Left ventricle myocardium inferior (tissue), 1 donor: ENCODE measurements at regions not wholly inside any gene's neighbourhood (a gene's known extent, or its start where the extent isn't known, plus 50 kb on each side); places are given as distances from the start of the nearest gene placed in this dataset.

Experiments
- DNase-seq: peaks from one replicate; pipeline ENCODE4 v3.0.0-alpha.2; 2020
- H3K27ac ChIP-seq: fragments of 200-600 bp; replicated peaks from 2 replicates; pipeline ENCODE4 v1.8.0; 2021
- H3K27me3 ChIP-seq: fragments of 200-600 bp; 2 replicates; pipeline ENCODE4 v1.8.0; 2021; ENCODE audit warnings: low read depth
- H3K36me3 ChIP-seq: fragments of 200-600 bp; 2 replicates; pipeline ENCODE4 v1.8.0; 2021
- H3K4me1 ChIP-seq: fragments of 200-600 bp; 2 replicates; pipeline ENCODE4 v1.8.0; 2021
- H3K4me3 ChIP-seq: fragments of 200-600 bp; 2 replicates; pipeline ENCODE4 v1.8.0; 2021; ENCODE audit warnings: mild to moderate bottlenecking, moderate library complexity
- H3K9me3 ChIP-seq: fragments of 200-600 bp; replicated peaks from 2 replicates; pipeline ENCODE4 v1.8.0; 2021
- intact Hi-C: fragments of 100-400 bp; cut with micrococcal nuclease; formaldehyde crosslinking; loops from one replicate; pipeline ENCODE4 v1.11.0; 2022
- TF ChIP-seq, protein P1 (sequence below): fragments of 200-600 bp; IDR thresholded peaks from 2 replicates; pipeline ENCODE4 v1.8.0; 2021; ENCODE audit warnings: antibody characterized with exemption, mild to moderate bottlenecking, borderline replicate concordance
- donor health status: DM: no; HTN: yes; CAD: no; lungs with severe emphysema.

- Histone ChIP-seq H3K4me1 (no peaks in the 10 kb centered on the region), H3K4me3 (no peak overlapping the region), H3K9me3 (peaks cover 13% of the 10 kb centered on the region), H3K36me3 (no peaks in the 10 kb centered on the region), H3K27ac (no peak overlapping the region), H3K27me3 (no peaks in the 10 kb centered on the region)
- intact Hi-C loops: no loop called here
- TF ChIP-seq, protein P1, sequence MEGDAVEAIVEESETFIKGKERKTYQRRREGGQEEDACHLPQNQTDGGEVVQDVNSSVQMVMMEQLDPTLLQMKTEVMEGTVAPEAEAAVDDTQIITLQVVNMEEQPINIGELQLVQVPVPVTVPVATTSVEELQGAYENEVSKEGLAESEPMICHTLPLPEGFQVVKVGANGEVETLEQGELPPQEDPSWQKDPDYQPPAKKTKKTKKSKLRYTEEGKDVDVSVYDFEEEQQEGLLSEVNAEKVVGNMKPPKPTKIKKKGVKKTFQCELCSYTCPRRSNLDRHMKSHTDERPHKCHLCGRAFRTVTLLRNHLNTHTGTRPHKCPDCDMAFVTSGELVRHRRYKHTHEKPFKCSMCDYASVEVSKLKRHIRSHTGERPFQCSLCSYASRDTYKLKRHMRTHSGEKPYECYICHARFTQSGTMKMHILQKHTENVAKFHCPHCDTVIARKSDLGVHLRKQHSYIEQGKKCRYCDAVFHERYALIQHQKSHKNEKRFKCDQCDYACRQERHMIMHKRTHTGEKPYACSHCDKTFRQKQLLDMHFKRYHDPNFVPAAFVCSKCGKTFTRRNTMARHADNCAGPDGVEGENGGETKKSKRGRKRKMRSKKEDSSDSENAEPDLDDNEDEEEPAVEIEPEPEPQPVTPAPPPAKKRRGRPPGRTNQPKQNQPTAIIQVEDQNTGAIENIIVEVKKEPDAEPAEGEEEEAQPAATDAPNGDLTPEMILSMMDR: no peak
- no peak for DNase-seq
These were observed 542.5 kb downstream of the TLE1 start for GRCh38 chr9:81146684-81147337.

DNA sequence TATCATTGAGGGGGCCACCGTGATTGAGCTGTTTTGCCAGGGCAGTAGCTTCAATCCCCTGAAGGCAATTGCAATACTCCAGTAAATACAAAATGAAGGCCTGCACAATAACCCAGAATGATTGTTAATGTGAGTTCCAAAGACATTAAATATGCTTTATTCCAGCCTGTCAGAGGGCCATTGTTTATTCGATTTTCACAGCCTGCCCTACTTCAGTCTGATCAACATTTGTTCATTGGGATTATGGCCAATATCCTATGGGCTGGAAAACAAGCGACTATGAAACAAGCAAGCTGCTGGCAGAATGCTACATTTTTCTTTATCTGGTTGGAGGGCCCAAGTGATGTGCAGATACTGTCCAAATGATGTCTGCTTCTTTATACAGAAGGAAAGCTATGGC, 543.1 kb downstream of the TLE1 start:
- Histone ChIP-seq H3K4me1 (no peaks in the 10 kb centered on the region), H3K4me3 (no peak overlapping the region), H3K36me3 (no peaks in the 10 kb centered on the region), H3K9me3 (peaks cover 13% of the 10 kb centered on the region), H3K27me3 (no peaks in the 10 kb centered on the region), H3K27ac (no peak overlapping the region)
- TF ChIP-seq, protein P1: no peak
- no peak for DNase-seq
- intact Hi-C loops: no loop called here

- TF ChIP-seq, protein P1: no peak
- intact Hi-C loops: no loop called here
- no peaks in the 10 kb centered on the region for H3K27me3 ChIP-seq
These were observed 543.9 kb downstream of the TLE1 start for GRCh38 chr9:81145331-81145963.

DNA sequence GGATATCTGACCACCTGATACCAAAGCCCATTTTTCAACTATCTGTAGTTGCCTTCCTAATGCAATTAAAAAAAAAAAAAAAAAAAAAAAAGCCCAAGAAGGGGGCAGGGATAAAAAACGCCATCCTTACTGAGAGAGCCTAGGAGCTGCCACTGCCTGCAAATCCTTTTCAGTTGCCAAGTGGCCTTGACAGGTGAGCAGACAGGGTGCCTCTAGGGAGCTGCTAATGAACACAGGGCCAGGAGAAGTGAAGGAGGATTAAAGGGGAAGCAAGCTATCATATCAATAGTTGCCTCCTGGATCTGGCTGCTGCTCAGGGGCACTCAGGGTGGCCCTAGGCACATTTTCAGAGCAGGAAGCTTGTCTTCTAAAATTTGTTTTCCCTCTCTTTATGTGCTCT, 547.4 kb downstream of the TLE1 start:
- no peaks in the 10 kb centered on the region for H3K4me1 ChIP-seq
- H3K27ac ChIP-seq: no peak overlapping the region
- no peaks in the 10 kb centered on the region for H3K36me3 ChIP-seq
- no peaks in the 10 kb centered on the region for H3K9me3 ChIP-seq
- TF ChIP-seq, protein P1: no peak
- DNase-seq: no peak
- H3K27me3 ChIP-seq: no peaks in the 10 kb centered on the region
- H3K4me3 ChIP-seq: no peak overlapping the region
- intact Hi-C loops: no loop called here

More at GRCh38 chr9:81145331-81145963, 543.9 kb downstream of the TLE1 start:
- H3K27ac ChIP-seq: no peak overlapping the region
- peaks cover 13% of the 10 kb centered on the region for H3K9me3 ChIP-seq
- no peak for DNase-seq
- H3K36me3 ChIP-seq: no peaks in the 10 kb centered on the region
- H3K4me3 ChIP-seq: no peak overlapping the region
- H3K4me1 ChIP-seq: no peaks in the 10 kb centered on the region

- TF ChIP-seq, protein P1: no peak
These were observed 551.3 kb downstream of the TLE1 start for GRCh38 chr9:81137976-81138568.

More at GRCh38 chr9:81137976-81138568, 551.3 kb downstream of the TLE1 start:
- Histone ChIP-seq H3K4me1 (no peaks in the 10 kb centered on the region), H3K4me3 (no peak overlapping the region), H3K27me3 (no peaks in the 10 kb centered on the region), H3K27ac (no peak overlapping the region), H3K36me3 (no peaks in the 10 kb centered on the region), H3K9me3 (no peaks in the 10 kb centered on the region)
- intact Hi-C loops: no loop called here
- DNase-seq: no peak
